GM12878 (cell line): ENCODE measurements at regions not wholly inside any gene's neighbourhood (a gene's known extent, or its start where the extent isn't known, plus 50 kb on each side); places are given as distances from the start of the nearest gene placed in this dataset.

Experiments
- ATAC-seq: fragments of 200-7000 bp; cut with Tn5 transposase; 3 replicates; pipeline ENCODE4 v1.9.1; 2020; ENCODE audit warnings: mild to moderate bottlenecking, moderate library complexity
- BruUV-seq: library from RNA; stranded (reverse); fragments of 400-500 nt; replicated peaks from 2 replicates; lab custom pipeline; 2021; lab: Mats Ljungman, UMichigan
- CTCF ChIA-PET: fragments of 300-600 bp; sonication (Branson Sonifier 250); formaldehyde crosslinking; extraction: SDS; loops from one replicate; lab custom pipeline; 2021; ENCODE audit warnings: inconsistent platforms; lab: Yijun Ruan, JAX
- POLR2A ChIA-PET: fragments of 350-600 bp; formaldehyde crosslinking; extraction: SDS; loops from one replicate; lab custom pipeline; 2021; ENCODE audit warnings: inconsistent platforms; lab: Charles Lee
- RAD21 ChIA-PET: fragments of 300-600 bp; sonication (Branson Sonifier 250); formaldehyde crosslinking; loops from one replicate; lab custom pipeline; 2023; ENCODE audit warnings: antibody characterized with exemption; ENCODE audit not compliant: unreplicated experiment; lab: Charles Lee
- SMC1A ChIA-PET: fragments of 300-600 bp; sonication (Branson Sonifier 250); formaldehyde crosslinking; loops from one replicate; lab custom pipeline; 2023; ENCODE audit not compliant: unreplicated experiment, uncharacterized antibody; lab: Charles Lee
- DNase-seq: peaks from one replicate; pipeline ENCODE4 v3.0.0-alpha.2; 2011; ENCODE audit warnings: low read depth, low spot score
- FAIRE-seq: peaks from 3 replicates; lab custom pipeline; 2011; peaks lifted over from hg19 to GRCh38; lab: Jason Lieb, UNC
- H2AFZ ChIP-seq: 2 replicates; pipeline ENCODE4 v1.6.0; 2011; ENCODE audit warnings: low read depth, low read length, control low read depth; ENCODE audit not compliant: control insufficient read depth
- H3K27ac ChIP-seq: 2 replicates; pipeline ENCODE4 v1.5.1; 2011; ENCODE audit warnings: control low read depth; ENCODE audit not compliant: control insufficient read depth, insufficient read depth
- H3K27me3 ChIP-seq, 2 experiments: replicated peaks in 1 of 2; 2 replicates each; pipeline versions ENCODE4 v1.6.0 to v1.6.1; 2011; ENCODE audit warnings: low read length in 1 of 2; ENCODE audit not compliant: control insufficient read depth in 2 of 2, insufficient read depth in 2 of 2
- H3K36me3 ChIP-seq, 2 experiments: 2 replicates each; pipeline ENCODE4 v1.5.1; 2011; ENCODE audit warnings: low read length in 1 of 2; ENCODE audit not compliant: control insufficient read depth in 2 of 2, insufficient read depth in 2 of 2
- H3K4me1 ChIP-seq: 2 replicates; pipeline ENCODE4 v1.6.1; 2011; ENCODE audit warnings: mild to moderate bottlenecking, low read length, moderate library complexity, mixed read lengths; ENCODE audit not compliant: control insufficient read depth, insufficient read depth
- H3K4me2 ChIP-seq: 2 replicates; pipeline ENCODE4 v1.6.0; 2011; ENCODE audit warnings: control low read depth; ENCODE audit not compliant: control insufficient read depth, insufficient read depth
- H3K4me3 ChIP-seq: fragments of 200-600 bp; sonication (generic); 2 replicates; pipeline ENCODE4 v1.5.1; 2016
- H3K79me2 ChIP-seq: 2 replicates; pipeline ENCODE4 v1.6.0; 2011; ENCODE audit warnings: low read length; ENCODE audit not compliant: control insufficient read depth, insufficient read depth
- H3K9ac ChIP-seq: 2 replicates; pipeline ENCODE4 v1.8.0; 2011; ENCODE audit warnings: low read length, control low read depth, mixed read lengths; ENCODE audit not compliant: control insufficient read depth, insufficient read depth
- H3K9me3 ChIP-seq: replicated peaks from 3 replicates; pipeline ENCODE4 v1.5.1; 2011; ENCODE audit warnings: mild to moderate bottlenecking, low read length; ENCODE audit not compliant: control insufficient read depth, insufficient read depth
- H4K20me1 ChIP-seq: 2 replicates; pipeline ENCODE4 v1.6.0; 2011; ENCODE audit not compliant: control insufficient read depth, insufficient read depth
- ASH2L ChIP-seq: fragments of 300-600, 200-600 bp; sonication (generic); IDR thresholded peaks from 2 replicates; pipeline ENCODE4 v1.6.1; 2017; ENCODE audit warnings: low read depth, mild to moderate bottlenecking, borderline replicate concordance
- CHD1 ChIP-seq: IDR thresholded peaks from 2 replicates; pipeline ENCODE4 v1.6.1; 2012; ENCODE audit warnings: low read depth, low read length, improper control_type of control experiment
- EGR1 ChIP-seq, 2 experiments: IDR thresholded peaks; 1 replicate in 1 of 2; 2 replicates in 1 of 2; pipeline ENCODE4 v1.6.1; 2011 to 2012; ENCODE audit warnings: low read depth in 2 of 2, low read length in 2 of 2, borderline replicate concordance in 1 of 2, mild to moderate bottlenecking in 1 of 2, moderate library complexity in 1 of 2
- HCFC1 ChIP-seq: fragments of 150-350 bp; IDR thresholded peaks from 2 replicates; pipeline ENCODE4 v1.6.1; 2014; ENCODE audit warnings: low read length
- NR2F1 ChIP-seq: fragments of 450-650 bp; conservative IDR thresholded peaks from 2 replicates; pipeline ENCODE4 v1.6.1; 2017; ENCODE audit warnings: mild to moderate bottlenecking
- PRDM15 ChIP-seq: fragments of 450-650 bp; formaldehyde crosslinking; IDR thresholded peaks from 2 replicates; pipeline ENCODE4 v1.4.0; 2020; ENCODE audit warnings: mild to moderate bottlenecking, moderate library complexity
- RELB ChIP-seq: fragments of 450-650 bp; IDR thresholded peaks from 2 replicates; pipeline ENCODE4 v1.6.1; 2017; ENCODE audit warnings: low read depth, mild to moderate bottlenecking, moderate library complexity
- STAT1 ChIP-seq: fragments of 450-650 bp; conservative IDR thresholded peaks from 2 replicates; pipeline ENCODE4 v1.6.1; 2014; ENCODE audit warnings: antibody characterized with exemption, mild to moderate bottlenecking
- SUPT20H ChIP-seq: IDR thresholded peaks from 2 replicates; pipeline ENCODE4 v1.6.1; 2011; ENCODE audit warnings: low read depth, mild to moderate bottlenecking, low read length, moderate library complexity, borderline replicate concordance; ENCODE audit not compliant: control insufficient read depth
- TBL1XR1 ChIP-seq: IDR thresholded peaks from 2 replicates; pipeline ENCODE4 v1.6.1; 2012; ENCODE audit warnings: low read depth, low read length, improper control_type of control experiment
- WGBS: methylation state at CpG from one replicate; pipeline ENCODE4 v1.1.6; 2016; ENCODE audit warnings: low lambda C conversion rate; ENCODE audit not compliant: insufficient replicate concordance, insufficient coverage; ENCODE audit errors: missing lambda C conversion rate; 5-methylcytosine and 5-hydroxymethylcytosine counted together
- in situ Hi-C: fragments of 300-500 bp; cut with MboI; formaldehyde crosslinking; loops from 9 replicates; pipeline ENCODE4 v1.14.3; 2018; ENCODE audit warnings: mixed read lengths
- intact Hi-C: fragments of 100-400 bp; cut with micrococcal nuclease; formaldehyde crosslinking; loops from one replicate; pipeline ENCODE4 v1.14.2; 2022; ENCODE audit not compliant: unreplicated experiment

GRCh38 chr10:78849115-78849514, 219.7 kb upstream of the ZMIZ1 start:
- ATAC-seq: no peak
- H3K79me2 ChIP-seq: no peaks in the 10 kb centered on the region
- no peak overlapping the region for H3K27ac ChIP-seq
- RAD21 ChIA-PET: no interaction called here
- H2AFZ ChIP-seq: no peak overlapping the region
- no peak for FAIRE-seq
- SMC1A ChIA-PET: no interaction called here
- intact Hi-C loops: no loop called here
- H4K20me1 ChIP-seq: no peaks in the 10 kb centered on the region
- H3K4me3 ChIP-seq: no peak overlapping the region
- POLR2A ChIA-PET: no interaction called here
- 21% methylated on average over 7 of the region's 7 CpGs for WGBS
- no peaks in the 10 kb centered on the region for H3K9me3 ChIP-seq
- H3K4me2 ChIP-seq: no peak overlapping the region
- CTCF ChIA-PET: no interaction called here
- no peaks in the 10 kb centered on the region for H3K4me1 ChIP-seq
- H3K27me3 ChIP-seq: peaks cover 0 to 2% of the 10 kb centered on the region in 2 experiments; a peak in 2 of 4 replicates
- in situ Hi-C loops: no loop called here
- no peaks in the 10 kb centered on the region for H3K36me3 ChIP-seq
- no peak overlapping the region for H3K9ac ChIP-seq
- no peak for TF ChIP-seq STAT1
- TF ChIP-seq ASH2L: no peak
- TF ChIP-seq CHD1: no peak
- TF ChIP-seq PRDM15: no peak
- TF ChIP-seq SUPT20H: no peak
- TF ChIP-seq RELB: no peak
- TF ChIP-seq EGR1 (IDR thresholded peaks at IDR 0.05; ENCODE audit: borderline replicate concordance in 1 of 2, low read depth in 2 of 2, low read length in 2 of 2): no peak
- TF ChIP-seq TBL1XR1: no peak
- TF ChIP-seq HCFC1: no peak
- TF ChIP-seq NR2F1: no peak
- BruUV-seq: no TSS peak
- no peak for DNase-seq
